Fibroblast of skin of back (primary cell): ENCODE measurements at regions not wholly inside any gene's neighbourhood (a gene's known extent, or its start where the extent isn't known, plus 50 kb on each side); places are given as distances from the start of the nearest gene placed in this dataset.
A peak's percentile ranks its signal among the peaks of the same experiment; 100 is the strongest.
"Not testable (repeated sequence)": the region's sequence is repeated elsewhere in the genome, so short reads cannot be mapped to it uniquely, and the experiment has no call there.

Source experiments
- DNase-seq: peaks from one replicate; pipeline ENCODE4 v3.0.0-alpha.2; 2013

DNA sequence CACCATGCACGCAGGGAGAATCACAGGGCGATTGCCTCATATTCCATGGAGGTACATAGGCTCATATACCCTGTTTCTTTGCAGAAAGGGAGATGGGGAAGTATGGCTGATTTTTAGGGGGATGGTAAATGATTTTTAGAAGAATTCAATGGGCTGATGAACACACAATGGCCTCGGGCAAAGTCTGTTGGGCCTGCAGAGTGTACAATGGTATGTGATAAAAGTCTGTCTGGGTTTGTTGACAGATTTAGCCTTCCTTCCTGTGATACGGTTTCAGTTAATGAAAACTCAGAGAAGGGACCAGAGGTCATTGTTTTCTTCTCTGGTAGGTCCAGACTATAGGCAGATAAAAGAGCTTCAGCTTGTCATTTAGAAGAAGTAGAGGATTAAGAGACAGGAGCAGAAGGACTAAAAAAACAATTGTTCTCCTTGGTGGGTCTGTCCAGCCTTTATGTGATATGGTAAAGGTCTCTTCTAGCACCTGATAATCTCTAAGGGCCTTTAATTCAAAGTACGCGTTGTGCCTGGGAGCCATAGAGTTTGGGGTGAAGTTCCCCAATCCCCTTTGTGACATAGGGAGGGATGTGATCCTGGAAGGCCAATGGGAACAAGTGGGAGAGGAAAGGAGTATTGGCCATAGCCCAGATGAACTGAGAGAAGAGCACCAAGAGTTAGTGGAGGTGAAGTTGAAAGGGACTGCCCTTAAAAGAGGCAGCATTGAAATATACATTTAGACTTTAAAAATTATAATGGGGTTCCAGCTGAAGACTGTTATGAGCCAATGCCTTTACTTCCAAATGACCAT, 107.5 kb upstream of the SERPINE2 start:
- no peak for DNase-seq

DNA sequence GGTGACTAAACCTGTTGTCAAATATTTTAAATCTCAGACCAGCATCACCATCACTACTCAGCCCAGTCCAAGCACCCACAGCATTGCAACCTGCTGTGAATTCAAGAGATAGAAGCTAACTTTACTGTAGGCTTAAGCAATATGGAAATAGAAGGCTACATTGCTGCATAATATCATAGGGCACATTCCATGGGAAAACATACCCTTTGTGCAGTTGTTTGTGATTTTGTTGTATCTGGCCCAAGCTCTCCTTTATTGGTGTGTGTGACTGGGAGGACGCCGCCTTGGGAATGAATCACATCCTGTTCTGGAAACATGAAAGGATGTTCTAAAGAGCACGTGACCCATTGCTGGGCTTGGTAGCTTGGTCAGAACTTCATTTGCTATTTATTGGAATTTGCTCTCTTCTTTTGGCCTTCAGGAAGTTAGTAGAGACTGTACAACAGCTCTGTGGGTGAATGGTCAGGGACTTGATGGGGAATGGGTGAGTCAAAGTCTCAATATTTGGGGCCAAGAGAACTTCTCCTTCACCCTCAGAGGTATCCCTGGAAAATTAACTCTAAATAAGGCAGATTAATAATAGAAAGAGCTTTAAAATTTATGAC, 106.8 kb upstream of the SERPINE2 start:
- peak; percentile 91 for DNase-seq

- DNase-seq, result no peak
Measured at GRCh38 chr2:224143526-224143925, 104.4 kb upstream of the SERPINE2 start.

DNA sequence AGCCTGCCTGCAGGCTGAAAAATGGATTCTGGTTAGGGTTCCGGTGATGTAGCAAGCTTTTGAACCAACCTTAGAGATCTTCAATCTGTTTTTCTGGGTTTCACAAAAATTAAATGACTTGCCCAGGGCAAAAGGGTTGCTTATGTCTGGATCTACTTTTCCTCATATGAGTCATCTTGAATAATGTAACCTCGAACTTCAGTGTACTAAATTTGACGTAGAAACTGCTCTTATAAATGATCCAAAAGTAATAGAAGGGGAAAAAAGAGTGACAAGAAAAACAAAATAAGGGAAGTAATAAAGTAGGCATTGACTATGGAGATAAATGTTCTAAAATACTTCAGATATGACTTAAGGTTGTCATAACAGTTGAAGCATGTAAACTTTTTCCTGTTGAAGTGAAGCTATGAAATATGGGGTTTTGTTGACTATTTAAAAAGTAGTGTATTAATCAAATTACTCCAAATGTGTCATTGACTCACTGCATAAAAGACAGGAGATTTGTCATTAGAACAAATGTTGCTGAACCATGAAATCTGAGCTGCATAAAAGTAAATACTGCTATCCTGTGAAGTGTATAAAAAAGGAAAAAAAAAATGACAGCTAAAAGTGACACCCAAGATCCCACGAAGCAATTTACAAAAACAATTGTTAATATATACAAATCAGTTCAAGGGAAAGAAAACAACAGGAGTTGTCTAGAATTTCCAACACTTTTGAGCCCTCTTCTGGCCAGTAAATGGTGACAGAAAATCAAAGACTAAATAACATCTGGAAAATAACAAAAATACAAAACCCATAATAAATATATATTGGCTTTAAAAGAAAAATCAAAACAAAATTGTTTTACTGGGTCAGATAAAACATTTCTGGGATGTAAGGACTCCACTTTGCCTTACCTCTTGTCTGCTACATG, 103.6 kb upstream of the SERPINE2 start:
- DNase-seq, result peak; percentile 69

DNA sequence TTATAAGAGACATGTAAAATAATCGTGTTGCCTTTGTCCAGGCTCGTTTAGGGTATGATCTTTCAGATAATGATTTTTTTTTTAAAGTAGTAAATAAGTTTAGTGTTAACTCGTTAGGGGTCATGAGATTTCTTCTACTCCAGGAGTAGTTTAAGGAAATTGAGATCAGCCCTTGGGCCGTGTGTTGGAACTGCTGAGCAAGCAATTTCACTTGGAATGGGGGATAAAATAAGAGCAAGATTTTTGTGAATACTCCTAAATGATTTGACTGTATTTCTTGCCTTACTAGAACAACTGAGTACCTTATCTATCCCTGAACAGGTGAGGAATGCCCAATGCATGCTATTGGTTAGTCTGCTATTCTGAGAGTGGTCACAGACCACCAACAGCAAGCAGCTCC, 102.2 kb upstream of the SERPINE2 start:
- DNase-seq, result no peak

DNA sequence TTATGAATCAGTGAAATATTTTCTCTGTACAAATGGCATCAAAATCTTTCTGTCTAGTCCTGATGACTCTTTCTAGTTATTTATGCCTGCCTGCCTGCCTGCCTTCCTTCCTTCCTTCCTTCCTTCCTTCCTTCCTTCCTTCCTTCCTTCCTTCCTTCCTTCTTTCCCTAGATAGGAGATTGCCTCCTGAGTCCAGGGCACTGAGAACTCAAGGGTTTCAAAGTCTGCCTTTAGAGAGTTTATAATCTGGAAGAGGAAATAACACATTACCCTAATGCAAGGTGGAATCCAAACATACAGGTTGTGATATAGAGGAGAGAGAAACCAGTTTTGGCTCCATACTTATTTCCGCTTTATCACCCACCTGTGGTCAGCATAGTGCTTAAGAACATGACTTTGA, 98.1 kb upstream of the SERPINE2 start:
- DNase-seq, result no peak

GRCh38 chr2:224136396-224136795, 97.3 kb upstream of the SERPINE2 start:
- DNase-seq, result peak; percentile 56

DNA sequence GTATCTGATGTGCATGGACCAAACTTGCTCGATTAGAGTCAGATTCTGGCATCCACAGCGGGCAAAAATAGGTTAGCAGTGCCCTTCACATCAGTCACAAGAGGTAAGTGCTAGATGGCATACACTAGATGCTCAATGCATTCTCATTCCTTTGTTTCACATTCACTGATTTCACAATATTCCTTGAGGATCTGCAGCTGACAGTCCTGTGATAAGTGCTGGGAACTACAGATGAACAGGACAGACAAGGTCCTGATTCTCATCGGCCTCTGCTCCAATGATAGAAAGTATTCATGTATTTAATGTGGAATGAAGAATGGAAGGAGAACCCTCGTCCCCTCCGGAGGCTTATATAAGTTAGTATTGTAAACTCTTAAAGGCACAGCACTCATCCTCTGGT, 96.8 kb upstream of the SERPINE2 start:
- no peak for DNase-seq

- peak; percentile 25 for DNase-seq
Measured at GRCh38 chr2:224134003-224134734, 95.1 kb upstream of the SERPINE2 start.

- no peak for DNase-seq
Measured at GRCh38 chr2:224133387-224133786, 94.3 kb upstream of the SERPINE2 start.

DNA sequence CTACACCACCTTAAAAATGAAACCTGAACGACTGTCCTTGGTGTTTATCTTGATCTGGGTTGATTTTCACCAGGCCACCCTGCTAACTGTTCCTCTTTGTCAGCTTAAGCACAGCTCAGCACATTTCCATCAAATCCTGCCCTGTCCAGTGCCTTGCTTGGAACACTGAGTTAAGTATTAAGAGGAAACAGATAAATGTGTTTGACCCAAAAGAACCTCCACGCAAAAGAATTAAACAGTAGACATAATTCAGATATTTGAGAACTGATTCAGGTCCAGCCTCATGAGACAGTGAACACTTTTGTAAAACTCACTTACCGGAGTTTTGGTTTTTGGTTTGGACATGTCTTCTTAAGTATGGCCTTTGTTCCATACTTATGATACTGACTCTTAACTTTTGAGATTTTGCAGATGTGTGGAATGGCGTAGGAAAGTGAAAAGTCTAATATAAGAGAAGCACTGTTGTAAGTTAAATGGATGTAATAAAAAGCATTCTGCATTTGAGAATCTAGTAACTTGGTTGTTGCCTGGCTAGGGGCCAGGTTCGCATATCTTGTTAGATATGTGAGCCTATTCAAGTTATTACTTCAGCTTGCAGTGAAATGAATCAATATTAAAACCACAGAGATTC, 88.9 kb upstream of the SERPINE2 start:
- DNase-seq, result peak; percentile 49

DNA sequence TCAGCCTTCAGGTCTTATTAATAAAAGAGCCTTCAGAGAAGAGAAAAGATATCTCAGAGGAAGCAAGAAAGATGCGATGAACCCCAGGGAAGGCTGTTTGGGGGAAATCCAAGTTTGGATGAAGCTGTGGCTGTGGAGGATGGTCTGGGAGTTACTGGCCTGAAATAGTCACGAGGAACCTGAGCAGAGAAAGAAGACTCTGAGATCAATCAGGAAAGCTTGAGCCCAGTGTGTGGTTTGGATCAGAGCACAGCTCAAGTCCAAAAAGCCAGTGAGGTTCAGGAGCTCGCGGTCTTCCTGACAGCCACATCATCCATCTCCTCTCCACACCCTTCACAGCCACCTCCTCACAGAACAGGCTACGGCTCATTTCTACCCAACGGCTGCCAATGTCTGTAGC, 87.4 kb upstream of the SERPINE2 start:
- DNase-seq, result no peak

DNA sequence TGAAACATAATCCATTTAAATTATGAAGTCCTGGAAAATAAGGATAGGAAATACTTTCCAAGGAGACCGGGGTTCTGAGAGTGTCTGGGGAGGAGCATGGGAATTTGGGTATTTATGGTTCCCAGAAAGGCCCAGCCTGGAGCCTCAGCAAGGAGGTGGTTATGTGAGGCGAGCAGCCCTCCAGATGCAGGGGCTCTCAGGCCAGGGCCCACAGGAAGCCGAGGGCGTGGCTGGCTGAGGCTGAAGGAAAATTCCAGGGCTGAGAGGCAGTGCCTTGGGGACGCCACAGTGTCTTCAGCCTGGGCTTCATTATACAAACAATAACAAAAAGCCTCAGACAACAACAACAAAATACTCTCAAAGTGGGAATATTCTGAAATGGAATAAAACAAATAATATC, 86.9 kb upstream of the SERPINE2 start:
- DNase-seq, result peak; percentile 39

GRCh38 chr2:224122542-224122941, 83.5 kb upstream of the SERPINE2 start:
- no peak for DNase-seq

- no peak for DNase-seq
Measured at GRCh38 chr2:224121406-224122067, 82.5 kb upstream of the SERPINE2 start.

- no peak for DNase-seq
Measured at GRCh38 chr2:224120986-224121385, 81.9 kb upstream of the SERPINE2 start.

GRCh38 chr2:224119846-224120245, 80.8 kb upstream of the SERPINE2 start:
- DNase-seq, result not testable (repeated sequence)

GRCh38 chr2:224114428-224114827, 75.3 kb upstream of the SERPINE2 start:
- DNase-seq, result no peak

GRCh38 chr2:224113930-224114329, 74.8 kb upstream of the SERPINE2 start:
- DNase-seq, result not testable (repeated sequence)

DNA sequence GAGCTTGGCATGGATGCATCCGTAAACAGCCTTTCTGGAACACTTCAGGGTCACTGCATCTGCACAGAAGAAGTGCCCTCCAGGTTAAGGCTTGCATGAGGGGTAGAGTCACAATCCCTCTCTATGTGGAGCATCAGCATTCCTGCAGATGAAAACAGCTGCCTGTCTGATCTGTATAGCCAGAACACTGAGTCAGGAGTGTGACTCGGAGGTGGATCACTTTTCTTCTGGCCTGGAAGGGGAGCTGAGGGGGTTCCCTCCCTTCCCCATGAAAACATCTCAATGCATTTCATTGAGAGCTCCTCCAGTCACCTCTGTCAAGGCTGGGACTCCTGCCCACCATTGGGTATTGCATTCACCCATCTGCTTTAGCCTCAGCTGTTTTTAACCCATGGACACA, 72.5 kb upstream of the SERPINE2 start:
- DNase-seq, result peak; percentile 81

DNA sequence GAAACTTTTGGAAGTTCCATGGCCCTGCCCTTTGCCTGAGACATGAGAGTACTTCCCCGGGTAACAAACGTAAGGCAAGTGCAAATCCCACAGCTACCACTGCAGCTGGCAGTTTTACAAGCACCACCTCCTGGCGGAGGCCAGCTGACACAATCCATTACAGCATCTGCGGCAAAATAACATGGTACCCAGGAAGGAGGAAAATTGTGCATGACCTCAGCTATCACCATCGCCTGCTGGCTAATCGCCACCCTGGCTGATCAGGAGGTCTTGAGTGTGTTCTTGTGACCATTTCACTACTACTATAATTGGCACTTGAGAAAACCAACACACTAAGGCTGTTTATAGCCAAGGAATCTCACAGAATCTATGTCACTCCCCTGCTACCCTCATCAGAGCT, 71.7 kb upstream of the SERPINE2 start:
- no peak for DNase-seq
